Caki2 (cell line): ENCODE measurements at regions not wholly inside any gene's neighbourhood (a gene's known extent, or its start where the extent isn't known, plus 50 kb on each side); places are given as distances from the start of the nearest gene placed in this dataset.
"Not testable (repeated sequence)": the region's sequence is repeated elsewhere in the genome, so short reads cannot be mapped to it uniquely, and the experiment has no call there.

Experiments
- DNase-seq: peaks from one replicate; pipeline ENCODE4 v3.0.0-alpha.2; 2015; ENCODE audit warnings: low read depth
- in situ Hi-C: cut with HindIII; loops from 2 replicates; pipeline ENCODE4 v1.10.0; 2016; ENCODE audit warnings: low sequenced_read_pairs, low pct_unique_long_range_greater_than_20kb, mixed read lengths

- in situ Hi-C loops = no loop called here
- no peak for DNase-seq
Observed at GRCh38 chr11:24163146-24163545, 333.7 kb upstream of the LUZP2 start.

GRCh38 chr11:24163841-24164240 lies 333.0 kb upstream of the LUZP2 start:
- DNase-seq = no peak
- in situ Hi-C loops = no loop called here

- no peak for DNase-seq
- in situ Hi-C loops = no loop called here
Observed at GRCh38 chr11:24171869-24172268, 325.0 kb upstream of the LUZP2 start.

- in situ Hi-C loops = no loop called here
Observed at GRCh38 chr11:24181395-24182047, 315.3 kb upstream of the LUZP2 start.

GRCh38 chr11:24185535-24185934 lies 311.3 kb upstream of the LUZP2 start:
- in situ Hi-C loops, DNase-seq: not testable (repeated sequence)

More at GRCh38 chr11:24181395-24182047, 315.3 kb upstream of the LUZP2 start:
- no peak for DNase-seq

- DNase-seq = no peak
- in situ Hi-C loops = no loop called here
Observed at GRCh38 chr11:24196733-24197132, 300.1 kb upstream of the LUZP2 start.

- in situ Hi-C loops = no loop called here
- no peak for DNase-seq
Observed at GRCh38 chr11:24198481-24198880, 298.4 kb upstream of the LUZP2 start.

- DNase-seq = no peak
- in situ Hi-C loops = no loop called here
Observed at GRCh38 chr11:24199461-24199860, 297.4 kb upstream of the LUZP2 start.

GRCh38 chr11:24206030-24206429 lies 290.8 kb upstream of the LUZP2 start:
- in situ Hi-C loops = no loop called here
- DNase-seq = no peak

- no peak for DNase-seq
Observed at GRCh38 chr11:24206511-24206910, 290.3 kb upstream of the LUZP2 start.

GRCh38 chr11:24216488-24216887 lies 280.4 kb upstream of the LUZP2 start:
- DNase-seq = no peak
- in situ Hi-C loops = no loop called here

More at GRCh38 chr11:24206511-24206910, 290.3 kb upstream of the LUZP2 start:
- in situ Hi-C loops = no loop called here

GRCh38 chr11:24217319-24217718 lies 279.5 kb upstream of the LUZP2 start:
- in situ Hi-C loops, DNase-seq: not testable (repeated sequence)

GRCh38 chr11:24225501-24225900 lies 271.4 kb upstream of the LUZP2 start:
- in situ Hi-C loops = no loop called here
- DNase-seq = no peak

- in situ Hi-C loops = no loop called here
- no peak for DNase-seq
Observed at GRCh38 chr11:24226606-24227005, 270.2 kb upstream of the LUZP2 start.

GRCh38 chr11:24233041-24233440 lies 263.8 kb upstream of the LUZP2 start:
- no peak for DNase-seq
- in situ Hi-C loops = no loop called here

GRCh38 chr11:24234822-24235508 lies 261.9 kb upstream of the LUZP2 start:
- DNase-seq = no peak
- in situ Hi-C loops = no loop called here

GRCh38 chr11:24238771-24239645 lies 257.8 kb upstream of the LUZP2 start:
- no peak for DNase-seq
- in situ Hi-C loops = no loop called here

- no peak for DNase-seq
- in situ Hi-C loops = no loop called here
Observed at GRCh38 chr11:24239930-24240329, 256.9 kb upstream of the LUZP2 start.
